SK-MEL-5 (cell line): ENCODE measurements at regions not wholly inside any gene's neighbourhood (a gene's known extent, or its start where the extent isn't known, plus 50 kb on each side); places are given as distances from the start of the nearest gene placed in this dataset.
A peak's percentile ranks its signal among the peaks of the same experiment; 100 is the strongest.
"Not testable (repeated sequence)": the region's sequence is repeated elsewhere in the genome, so short reads cannot be mapped to it uniquely, and the experiment has no call there.

Source experiments
- DNase-seq: peaks from one replicate; pipeline ENCODE4 v3.0.0-alpha.2; 2016; ENCODE audit warnings: low read depth, low spot score
- in situ Hi-C: cut with HindIII; loops from 2 replicates; pipeline ENCODE4 v1.10.0; 2016; ENCODE audit warnings: low sequenced_read_pairs, high pct_unique_total_duplicates, low pct_unique_long_range_greater_than_20kb

- in situ Hi-C loops, result no loop called here
- no peak for DNase-seq
These were observed 312.3 kb downstream of the SATB1 start for GRCh38 chr3:18112674-18113375.

- DNase-seq, result peak; percentile 70
- in situ Hi-C loops, result no loop called here
These were observed 313.3 kb downstream of the SATB1 start for GRCh38 chr3:18111796-18112232.

GRCh38 chr3:18103591-18103990 is 321.5 kb downstream of the SATB1 start:
- in situ Hi-C loops, result no loop called here
- DNase-seq, result no peak

GRCh38 chr3:18100121-18100520 is 325.0 kb downstream of the SATB1 start:
- in situ Hi-C loops, result no loop called here
- no peak for DNase-seq

- in situ Hi-C loops, result no loop called here
- DNase-seq, result no peak
These were observed 325.5 kb downstream of the SATB1 start for GRCh38 chr3:18099611-18100010.

- in situ Hi-C loops, result no loop called here
- peak; percentile 74 for DNase-seq
These were observed 326.1 kb downstream of the SATB1 start for GRCh38 chr3:18098960-18099587.

GRCh38 chr3:18097989-18098388 is 327.1 kb downstream of the SATB1 start:
- in situ Hi-C loops, result no loop called here
- no peak for DNase-seq

- in situ Hi-C loops, result no loop called here
- DNase-seq, result no peak
These were observed 327.7 kb downstream of the SATB1 start for GRCh38 chr3:18097473-18097872.

- no peak for DNase-seq
- in situ Hi-C loops, result no loop called here
These were observed 332.4 kb downstream of the SATB1 start for GRCh38 chr3:18092726-18093125.

GRCh38 chr3:18090377-18090776 is 334.8 kb downstream of the SATB1 start:
- in situ Hi-C loops, result no loop called here
- DNase-seq, result no peak

- in situ Hi-C loops, result no loop called here
- DNase-seq, result no peak
These were observed 337.2 kb downstream of the SATB1 start for GRCh38 chr3:18087988-18088387.

GRCh38 chr3:18086760-18087159 is 338.4 kb downstream of the SATB1 start:
- no peak for DNase-seq
- in situ Hi-C loops, result no loop called here

- in situ Hi-C loops, result no loop called here
- no peak for DNase-seq
These were observed 339.1 kb downstream of the SATB1 start for GRCh38 chr3:18086078-18086477.

- in situ Hi-C loops, result no loop called here
These were observed 339.7 kb downstream of the SATB1 start for GRCh38 chr3:18085429-18085828.

GRCh38 chr3:18083273-18083590 is 340.8 kb upstream of the TBC1D5 start:
- DNase-seq, in situ Hi-C loops: not testable (repeated sequence)

More at GRCh38 chr3:18085429-18085828, 339.7 kb downstream of the SATB1 start:
- no peak for DNase-seq

- DNase-seq, result no peak
- in situ Hi-C loops, result no loop called here
These were observed 340.3 kb upstream of the TBC1D5 start for GRCh38 chr3:18082551-18083272.

GRCh38 chr3:18080198-18080689 is 337.8 kb upstream of the TBC1D5 start:
- no peak for DNase-seq
- in situ Hi-C loops, result no loop called here

GRCh38 chr3:18079739-18080138 is 337.3 kb upstream of the TBC1D5 start:
- no peak for DNase-seq
- in situ Hi-C loops, result no loop called here

GRCh38 chr3:18079062-18079461 is 336.6 kb upstream of the TBC1D5 start:
- DNase-seq, result no peak
- in situ Hi-C loops, result no loop called here
